ENCODE measurements at regions not wholly inside any gene's neighbourhood (a gene's known extent, or its start where the extent isn't known, plus 50 kb on each side); places are given as distances from the start of the nearest gene placed in this dataset.

DNA sequence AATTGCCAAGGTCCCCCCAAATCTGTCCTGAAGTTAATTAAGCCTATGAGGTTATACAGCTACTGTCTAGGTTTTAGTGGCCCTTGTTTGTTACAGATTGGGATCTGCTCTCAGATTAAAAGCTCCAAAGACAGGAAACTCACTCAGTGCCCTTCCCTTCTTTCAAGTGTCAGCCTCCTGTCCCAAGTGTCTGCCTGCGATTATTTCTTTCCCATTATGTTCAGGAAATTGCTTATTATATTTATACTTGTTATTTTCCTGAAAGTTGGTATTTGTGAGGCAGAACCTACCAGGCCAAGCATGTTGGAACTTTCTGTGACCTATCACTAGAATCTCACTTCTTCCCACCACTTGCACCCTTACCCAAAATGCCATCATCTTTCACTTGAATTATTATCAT lies 173.2 kb downstream of the AREG start:
- DNase-seq: no peak

- no peak for DNase-seq
These were observed 173.7 kb downstream of the AREG start for GRCh38 chr4:74618659-74619058.

GRCh38 chr4:74619931-74620702 lies 174.2 kb downstream of the BTC start:
- DNase-seq: no peak

GRCh38 chr4:74621616-74622015 lies 172.7 kb downstream of the BTC start:
- no peak for DNase-seq

GRCh38 chr4:74623041-74623440 lies 171.3 kb downstream of the BTC start:
- no peak for DNase-seq

DNA sequence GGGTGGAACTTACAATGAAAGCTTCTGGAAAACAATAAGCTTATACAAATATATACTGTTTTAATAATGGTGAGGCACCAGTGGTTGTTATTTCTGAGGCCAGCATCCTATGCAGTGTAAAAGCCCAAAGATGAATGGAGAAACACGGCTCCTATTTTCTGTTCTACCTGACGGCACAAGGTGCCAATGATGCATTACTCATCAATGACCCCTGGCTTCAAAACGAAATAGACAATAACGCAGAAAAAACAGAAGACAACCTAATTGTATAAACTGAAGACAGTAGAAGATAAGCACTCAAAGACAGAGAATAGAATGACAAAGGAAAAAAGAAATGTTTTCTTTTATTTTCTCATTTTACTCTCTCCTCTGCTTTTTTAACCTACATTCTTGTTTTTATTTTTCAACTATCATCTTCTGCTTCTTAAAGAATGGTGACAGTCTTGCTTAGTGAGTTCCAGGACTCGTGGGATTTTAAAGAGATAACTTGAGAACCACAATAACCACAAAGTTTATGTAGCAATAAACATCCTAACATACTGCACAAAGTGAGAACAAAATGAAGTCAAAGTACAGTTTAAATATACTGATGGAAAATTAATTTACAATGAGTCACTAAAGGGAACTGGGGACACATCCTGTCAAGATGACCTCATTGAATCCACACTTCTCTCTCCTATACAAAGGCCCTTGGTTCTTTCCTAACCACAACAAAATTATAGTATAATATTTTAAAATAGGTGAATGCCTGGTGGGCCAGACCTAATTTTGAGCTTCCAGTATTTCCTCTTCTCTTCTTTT lies 169.8 kb downstream of the BTC start:
- DNase-seq: peak; percentile 55

GRCh38 chr4:74625981-74626380 lies 168.3 kb downstream of the BTC start:
- no peak for DNase-seq

- no peak for DNase-seq
These were observed 167.2 kb downstream of the BTC start for GRCh38 chr4:74627093-74627492.

DNA sequence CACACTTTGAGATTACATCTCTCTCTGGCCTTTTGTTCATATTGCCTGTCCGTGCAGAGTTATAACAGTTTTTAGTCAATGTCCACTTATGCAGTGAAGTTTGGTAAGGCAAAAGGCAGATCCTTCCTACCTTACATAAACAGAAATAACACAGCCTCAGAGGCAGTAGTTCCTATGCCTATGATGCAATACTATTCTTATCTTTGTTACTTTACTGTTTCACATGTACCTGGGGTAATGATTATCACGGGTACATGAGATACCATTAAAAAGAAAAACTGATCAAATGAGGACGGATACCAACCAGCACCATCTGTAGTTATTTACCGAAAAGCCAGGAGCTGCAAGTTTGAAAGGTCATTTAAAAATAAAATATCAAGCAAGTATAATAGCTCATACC lies 166.8 kb downstream of the BTC start:
- no peak for DNase-seq

GRCh38 chr4:74628852-74629620 lies 165.3 kb downstream of the BTC start:
- no peak for DNase-seq

- no peak for DNase-seq
These were observed 163.8 kb downstream of the BTC start for GRCh38 chr4:74630551-74630950.

DNA sequence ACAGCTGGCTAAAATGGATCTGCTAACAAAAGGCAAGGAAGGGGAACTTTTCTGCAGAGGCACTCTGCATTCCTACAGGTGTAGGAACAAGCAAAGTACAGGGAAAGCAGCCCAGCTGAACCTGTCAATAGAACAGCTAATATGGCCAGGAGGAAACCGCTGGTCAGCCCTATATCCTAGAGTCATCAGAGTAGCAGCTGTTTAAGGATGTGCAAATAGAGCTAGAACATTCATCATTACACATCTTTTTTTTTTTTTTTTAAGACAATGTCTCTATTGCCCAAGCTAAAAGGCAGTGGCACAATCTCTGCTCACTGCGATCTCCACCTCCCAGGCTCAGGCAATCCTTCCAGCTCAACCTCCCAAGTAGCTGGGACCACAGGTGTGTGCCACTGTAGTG lies 163.0 kb downstream of the BTC start:
- no peak for DNase-seq

DNA sequence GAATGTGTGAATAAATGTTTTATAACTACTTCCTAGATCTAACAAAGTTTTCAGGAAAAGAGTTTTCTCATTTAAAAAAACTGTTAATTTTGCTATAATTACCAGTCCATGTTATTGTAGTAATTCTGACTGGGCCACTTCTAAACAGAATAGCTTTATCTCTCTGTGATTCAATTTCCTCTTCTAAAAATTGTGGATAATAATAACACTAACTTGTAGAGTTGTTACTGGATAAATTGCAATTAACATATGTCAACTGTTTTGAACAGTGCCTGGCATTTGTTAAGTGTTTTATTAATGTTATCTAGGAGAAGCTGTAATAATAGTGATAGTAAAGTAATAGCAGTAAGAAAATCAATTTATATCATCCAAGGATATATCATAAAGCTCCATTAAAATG lies 162.3 kb downstream of the BTC start:
- no peak for DNase-seq

- DNase-seq: no peak
These were observed 161.7 kb downstream of the BTC start for GRCh38 chr4:74632634-74633033.

GRCh38 chr4:74635074-74635473 lies 159.2 kb downstream of the BTC start:
- no peak for DNase-seq

GRCh38 chr4:74635490-74636123 lies 158.7 kb downstream of the BTC start:
- no peak for DNase-seq

GRCh38 chr4:74638001-74638400 lies 156.3 kb downstream of the BTC start:
- no peak for DNase-seq

GRCh38 chr4:74638689-74639088 lies 155.6 kb downstream of the BTC start:
- no peak for DNase-seq

- no peak for DNase-seq
These were observed 154.0 kb downstream of the BTC start for GRCh38 chr4:74640111-74640903.

GRCh38 chr4:74642006-74642405 lies 152.3 kb downstream of the BTC start:
- no peak for DNase-seq

DNA sequence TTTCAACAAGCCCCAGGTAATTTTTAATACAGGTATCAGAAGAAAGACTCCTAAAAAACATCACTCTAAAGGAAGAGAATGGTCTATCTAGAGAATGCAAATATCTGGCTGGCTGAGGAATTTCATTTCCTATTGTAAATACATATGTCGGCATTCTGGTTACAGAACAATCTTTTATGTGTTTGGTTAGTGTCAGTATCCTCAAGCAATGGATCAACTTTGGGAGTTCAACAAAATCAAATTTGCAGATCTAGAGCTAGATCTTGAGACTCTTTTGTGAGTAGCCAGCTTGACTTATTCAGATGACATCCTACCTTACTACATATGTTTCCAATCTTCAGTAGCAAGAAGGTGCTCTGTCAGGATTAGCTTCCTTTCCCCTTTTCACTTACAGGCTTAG lies 145.1 kb downstream of the BTC start:
- no peak for DNase-seq

- no peak for DNase-seq
These were observed 143.1 kb downstream of the BTC start for GRCh38 chr4:74651198-74651597.

All from amniotic stem cell (primary cell).